Activated CD4-positive, alpha-beta T cell treated with anti-CD3 and anti-CD28 coated beads, Interleukin-2, amount 10 ng/mL, durations not matched to agents 7 days and 5 days (primary cell): ENCODE measurements at regions not wholly inside any gene's neighbourhood (a gene's known extent, or its start where the extent isn't known, plus 50 kb on each side); places are given as distances from the start of the nearest gene placed in this dataset.
"Not testable (repeated sequence)": the region's sequence is repeated elsewhere in the genome, so short reads cannot be mapped to it uniquely, and the experiment has no call there.

ENCODE experiments used
- CTCF ChIA-PET: fragments of 350-600 bp; sonication (Branson Sonifier 250); formaldehyde crosslinking; loops from one replicate; lab custom pipeline; 2021; ENCODE audit warnings: antibody characterized with exemption; lab: Charles Lee
- POLR2A ChIA-PET: fragments of 350-600 bp; sonication (Branson Sonifier 250); formaldehyde crosslinking; loops from one replicate; lab custom pipeline; 2021; ENCODE audit warnings: antibody characterized with exemption; lab: Charles Lee
- DNase-seq: peaks from one replicate; pipeline ENCODE4 v3.0.0-alpha.2; 2020
- H3K27ac Mint-ChIP-seq: one replicate; pipeline ENCODE4 v1.8.0; 2021; ENCODE audit warnings: mild to moderate bottlenecking, moderate library complexity, mixed read lengths
- H3K27me3 Mint-ChIP-seq: one replicate; pipeline ENCODE4 v1.8.0; 2021; ENCODE audit warnings: mixed read lengths
- H3K36me3 Mint-ChIP-seq: one replicate; pipeline ENCODE4 v1.8.0; 2021; ENCODE audit warnings: low read depth, mixed read lengths
- H3K4me1 Mint-ChIP-seq: one replicate; pipeline ENCODE4 v1.8.0; 2021; ENCODE audit warnings: mixed read lengths
- H3K4me3 Mint-ChIP-seq: one replicate; pipeline ENCODE4 v1.8.0; 2021; ENCODE audit warnings: mild to moderate bottlenecking, moderate library complexity, mixed read lengths
- H3K9me3 Mint-ChIP-seq: one replicate; pipeline ENCODE4 v1.8.0; 2021; ENCODE audit warnings: mixed read lengths

- no peaks in the 10 kb centered on the region for H3K27me3 Mint-ChIP-seq
- H3K9me3 Mint-ChIP-seq, result peaks cover 7% of the 10 kb centered on the region
- DNase-seq, result no peak
- ChIA-PET CTCF (no interaction called here), POLR2A (no interaction called here)
- no peaks in the 10 kb centered on the region for H3K4me1 Mint-ChIP-seq
- H3K4me3 Mint-ChIP-seq, result no peak overlapping the region
- no peak overlapping the region for H3K27ac Mint-ChIP-seq
- no peaks in the 10 kb centered on the region for H3K36me3 Mint-ChIP-seq
These were observed 185.8 kb upstream of the SLIT2 start for GRCh38 chr4:20065952-20066351.

DNA sequence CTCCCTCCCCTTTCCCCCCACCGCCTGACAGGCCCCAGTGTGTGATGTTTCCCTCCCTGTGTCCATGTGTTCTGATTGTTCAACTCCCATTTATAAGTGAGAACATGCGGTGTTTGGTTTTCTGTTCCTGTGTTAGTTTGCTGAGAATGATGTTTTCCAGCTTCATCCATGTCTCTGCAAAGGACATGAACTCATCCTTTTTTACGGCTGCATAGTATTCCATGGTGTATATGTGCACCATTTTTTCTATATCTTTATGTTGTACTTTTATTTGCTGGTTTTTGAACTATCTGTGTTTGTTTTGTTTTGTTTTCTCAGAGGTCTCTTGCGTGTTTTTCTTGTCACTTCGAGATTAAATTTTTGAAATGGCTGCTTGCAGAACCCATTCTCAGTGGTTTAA is 188.8 kb upstream of the SLIT2 start:
- H3K36me3 Mint-ChIP-seq, H3K27ac Mint-ChIP-seq, DNase-seq, POLR2A ChIA-PET, CTCF ChIA-PET, H3K27me3 Mint-ChIP-seq, H3K4me3 Mint-ChIP-seq, H3K9me3 Mint-ChIP-seq, H3K4me1 Mint-ChIP-seq: not testable (repeated sequence)

- H3K4me1 Mint-ChIP-seq, result no peaks in the 10 kb centered on the region
- ChIA-PET CTCF (no interaction called here), POLR2A (no interaction called here)
- peaks cover 7% of the 10 kb centered on the region for H3K9me3 Mint-ChIP-seq
- no peak for DNase-seq
- no peaks in the 10 kb centered on the region for H3K27me3 Mint-ChIP-seq
- H3K36me3 Mint-ChIP-seq, result no peaks in the 10 kb centered on the region
- H3K27ac Mint-ChIP-seq, result no peak overlapping the region
- no peak overlapping the region for H3K4me3 Mint-ChIP-seq
These were observed 189.7 kb upstream of the SLIT2 start for GRCh38 chr4:20062054-20062453.

- H3K9me3 Mint-ChIP-seq, result peaks cover 7% of the 10 kb centered on the region
- no peaks in the 10 kb centered on the region for H3K4me1 Mint-ChIP-seq
- H3K27me3 Mint-ChIP-seq, result no peaks in the 10 kb centered on the region
- DNase-seq, result no peak
- H3K27ac Mint-ChIP-seq, result no peak overlapping the region
- ChIA-PET CTCF (no interaction called here), POLR2A (no interaction called here)
- no peak overlapping the region for H3K4me3 Mint-ChIP-seq
- no peaks in the 10 kb centered on the region for H3K36me3 Mint-ChIP-seq
These were observed 200.9 kb upstream of the SLIT2 start for GRCh38 chr4:20050768-20051167.

GRCh38 chr4:20049889-20050288 is 201.8 kb upstream of the SLIT2 start:
- Mint-ChIP-seq H3K27me3 (no peaks in the 10 kb centered on the region), H3K27ac (no peak overlapping the region), H3K4me1 (no peaks in the 10 kb centered on the region), H3K9me3 (peaks cover 8% of the 10 kb centered on the region), H3K4me3 (no peak overlapping the region), H3K36me3 (no peaks in the 10 kb centered on the region)
- ChIA-PET CTCF (no interaction called here), POLR2A (no interaction called here)
- no peak for DNase-seq

DNA sequence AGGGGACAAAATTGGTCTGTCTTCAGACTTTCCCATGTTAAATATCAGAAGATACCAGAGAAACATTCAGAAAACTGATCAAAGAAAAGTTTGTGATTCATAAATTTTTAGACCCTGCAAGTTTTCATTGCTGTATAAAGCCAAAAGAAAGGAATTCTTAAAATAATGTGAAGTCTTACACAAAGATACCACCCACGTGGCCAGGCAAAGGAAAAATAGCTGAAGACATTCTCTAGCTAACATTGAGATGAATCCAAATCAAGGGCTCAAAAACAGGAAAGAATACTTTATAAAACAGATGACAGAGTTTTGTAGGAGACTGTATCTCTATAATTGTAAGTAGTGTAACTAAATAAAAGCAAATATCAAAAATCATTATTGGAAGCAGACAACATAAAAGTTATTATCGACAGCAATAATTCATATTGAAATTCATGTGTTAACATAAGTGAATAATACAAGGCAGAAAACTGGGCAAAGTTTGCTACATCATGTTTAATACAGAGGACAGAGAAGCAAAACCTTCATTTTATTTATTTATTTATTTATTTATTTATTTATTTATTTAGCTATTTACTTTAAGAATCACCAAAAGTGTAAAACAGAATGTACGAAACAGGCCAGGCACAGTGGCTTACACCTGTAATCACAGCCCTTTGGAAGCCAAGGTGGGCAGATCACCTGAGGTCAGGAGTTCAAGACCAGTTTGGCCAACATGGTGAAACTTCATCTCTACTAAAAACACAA is 204.6 kb upstream of the SLIT2 start:
- H3K4me3 Mint-ChIP-seq, result no peak overlapping the region
- H3K27me3 Mint-ChIP-seq, result no peaks in the 10 kb centered on the region
- POLR2A ChIA-PET, result no interaction called here
- DNase-seq, result no peak
- no peaks in the 10 kb centered on the region for H3K4me1 Mint-ChIP-seq
- CTCF ChIA-PET, result no interaction called here
- no peak overlapping the region for H3K27ac Mint-ChIP-seq
- H3K36me3 Mint-ChIP-seq, result no peaks in the 10 kb centered on the region
- H3K9me3 Mint-ChIP-seq, result peaks cover 5% of the 10 kb centered on the region

- no peaks in the 10 kb centered on the region for H3K4me1 Mint-ChIP-seq
- no peak overlapping the region for H3K4me3 Mint-ChIP-seq
- no peaks in the 10 kb centered on the region for H3K36me3 Mint-ChIP-seq
- ChIA-PET POLR2A (no interaction called here), CTCF (no interaction called here)
- H3K27ac Mint-ChIP-seq, result no peak overlapping the region
- H3K9me3 Mint-ChIP-seq, result peaks cover 5% of the 10 kb centered on the region
- no peaks in the 10 kb centered on the region for H3K27me3 Mint-ChIP-seq
- DNase-seq, result no peak
These were observed 205.5 kb upstream of the SLIT2 start for GRCh38 chr4:20046179-20046578.

DNA sequence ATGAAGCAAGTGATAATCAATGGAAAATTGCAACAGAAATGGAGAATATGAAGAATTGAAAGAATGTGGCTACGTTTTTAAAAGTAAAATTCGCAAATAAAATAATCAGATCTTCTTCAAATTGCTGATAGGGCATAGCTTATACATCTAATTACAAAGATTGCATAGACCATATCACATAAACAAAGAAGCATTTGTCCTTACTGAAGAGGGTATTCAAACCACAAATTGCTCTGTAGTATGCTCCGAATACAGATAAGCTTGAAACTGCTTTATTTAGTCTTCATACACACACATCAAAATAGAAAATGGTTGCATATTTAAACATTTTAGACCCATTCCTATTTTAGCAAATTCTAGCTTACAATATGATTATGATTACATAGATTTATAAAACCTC is 206.7 kb upstream of the SLIT2 start:
- H3K4me1 Mint-ChIP-seq, result no peaks in the 10 kb centered on the region
- no peak overlapping the region for H3K4me3 Mint-ChIP-seq
- peaks cover 3% of the 10 kb centered on the region for H3K9me3 Mint-ChIP-seq
- ChIA-PET POLR2A (no interaction called here), CTCF (no interaction called here)
- no peaks in the 10 kb centered on the region for H3K27me3 Mint-ChIP-seq
- DNase-seq, result no peak
- H3K27ac Mint-ChIP-seq, result no peak overlapping the region
- H3K36me3 Mint-ChIP-seq, result no peaks in the 10 kb centered on the region

DNA sequence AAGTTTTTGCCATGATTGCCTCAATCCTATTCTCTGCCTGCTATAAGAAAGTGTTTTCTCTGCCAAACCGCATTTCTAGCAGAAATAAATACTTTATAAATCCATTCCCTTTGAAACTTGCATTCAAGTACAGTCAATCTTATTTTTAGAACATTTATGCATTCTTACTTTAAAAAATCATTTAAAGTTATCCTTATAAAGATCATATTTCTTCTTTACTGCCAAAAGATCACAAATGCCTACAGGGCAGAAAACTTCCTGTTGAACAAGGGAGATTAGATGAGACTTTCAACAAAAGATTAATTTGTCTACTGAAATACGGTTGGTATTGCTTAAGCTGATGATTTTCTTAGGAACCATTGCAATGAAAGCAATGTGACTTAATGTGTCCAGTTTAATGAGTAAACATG is 207.2 kb upstream of the SLIT2 start:
- ChIA-PET CTCF (no interaction called here), POLR2A (no interaction called here)
- no peak for DNase-seq
- Mint-ChIP-seq H3K4me1 (no peaks in the 10 kb centered on the region), H3K4me3 (no peak overlapping the region), H3K9me3 (peaks cover 3% of the 10 kb centered on the region), H3K27ac (no peak overlapping the region), H3K36me3 (no peaks in the 10 kb centered on the region), H3K27me3 (no peaks in the 10 kb centered on the region)

- no peaks in the 10 kb centered on the region for H3K4me1 Mint-ChIP-seq
- no peaks in the 10 kb centered on the region for H3K27me3 Mint-ChIP-seq
- ChIA-PET CTCF (no interaction called here), POLR2A (no interaction called here)
- peaks cover 3% of the 10 kb centered on the region for H3K9me3 Mint-ChIP-seq
- H3K4me3 Mint-ChIP-seq, result no peak overlapping the region
- no peak for DNase-seq
- no peak overlapping the region for H3K27ac Mint-ChIP-seq
- H3K36me3 Mint-ChIP-seq, result no peaks in the 10 kb centered on the region
These were observed 207.7 kb upstream of the SLIT2 start for GRCh38 chr4:20043991-20044390.

- H3K9me3 Mint-ChIP-seq, result peaks cover 3% of the 10 kb centered on the region
- DNase-seq, result no peak
- no peaks in the 10 kb centered on the region for H3K36me3 Mint-ChIP-seq
- no peak overlapping the region for H3K27ac Mint-ChIP-seq
- H3K27me3 Mint-ChIP-seq, result no peaks in the 10 kb centered on the region
- H3K4me1 Mint-ChIP-seq, result no peaks in the 10 kb centered on the region
- POLR2A ChIA-PET, result no interaction called here
- H3K4me3 Mint-ChIP-seq, result no peak overlapping the region
- CTCF ChIA-PET, result no interaction called here
These were observed 208.9 kb upstream of the SLIT2 start for GRCh38 chr4:20042769-20043168.

GRCh38 chr4:20041839-20042407 is 209.8 kb upstream of the SLIT2 start:
- H3K4me3 Mint-ChIP-seq, result no peak overlapping the region
- H3K9me3 Mint-ChIP-seq, result peaks cover 3% of the 10 kb centered on the region

GRCh38 chr4:20037745-20038144 is 214.0 kb upstream of the SLIT2 start:
- Mint-ChIP-seq H3K36me3 (no peaks in the 10 kb centered on the region), H3K27me3 (no peaks in the 10 kb centered on the region), H3K9me3 (no peaks in the 10 kb centered on the region), H3K4me1 (no peaks in the 10 kb centered on the region), H3K4me3 (no peak overlapping the region), H3K27ac (no peak overlapping the region)
- CTCF ChIA-PET, result no interaction called here
- no peak for DNase-seq
- POLR2A ChIA-PET, result no interaction called here

More at GRCh38 chr4:20041839-20042407, 209.8 kb upstream of the SLIT2 start:
- DNase-seq, result no peak
- Mint-ChIP-seq H3K27me3 (no peaks in the 10 kb centered on the region), H3K36me3 (no peaks in the 10 kb centered on the region), H3K27ac (no peak overlapping the region), H3K4me1 (no peaks in the 10 kb centered on the region)
- ChIA-PET POLR2A (no interaction called here), CTCF (no interaction called here)

DNA sequence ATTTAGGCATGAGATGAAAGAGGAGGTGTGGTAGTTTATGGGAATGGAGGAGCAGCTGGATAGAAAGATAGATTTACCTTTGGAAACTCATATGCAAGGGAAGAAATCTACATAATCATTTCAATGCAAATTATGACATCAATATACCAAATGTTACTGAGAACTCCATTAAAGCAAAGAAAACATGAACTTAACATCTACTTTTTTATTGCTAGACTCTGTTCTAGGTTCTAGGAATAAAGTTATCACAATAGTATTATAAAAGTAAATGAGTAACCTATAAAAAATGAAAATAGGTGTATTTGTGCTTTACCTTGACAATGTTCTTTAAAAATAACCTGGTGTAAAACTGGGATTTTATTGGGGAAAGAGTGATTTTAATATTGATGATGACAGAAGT is 221.6 kb upstream of the SLIT2 start:
- H3K9me3 Mint-ChIP-seq, result peaks cover 5% of the 10 kb centered on the region
- ChIA-PET CTCF (no interaction called here), POLR2A (no interaction called here)
- H3K27me3 Mint-ChIP-seq, result no peaks in the 10 kb centered on the region
- H3K4me3 Mint-ChIP-seq, result no peak overlapping the region
- H3K4me1 Mint-ChIP-seq, result no peaks in the 10 kb centered on the region
- H3K36me3 Mint-ChIP-seq, result no peaks in the 10 kb centered on the region
- no peak for DNase-seq
- H3K27ac Mint-ChIP-seq, result no peak overlapping the region
